A549 (cell line): ENCODE measurements at regions not wholly inside any gene's neighbourhood (a gene's known extent, or its start where the extent isn't known, plus 50 kb on each side); places are given as distances from the start of the nearest gene placed in this dataset.

Source experiments
- ATAC-seq, 2 experiments: fragments of 200-7000 bp in 1 of 2; fragments of >200 bp in 1 of 2; cut with Nextera tagmentation in 1 of 2; cut with Tn5 transposase in 1 of 2; 3 replicates each; pipeline versions ENCODE4 v1.8.0 to v1.9.1; 2018 to 2020; ENCODE audit warnings: mild to moderate bottlenecking in 1 of 2, moderate library complexity in 1 of 2
- CTCF ChIA-PET: fragments of 300-600 bp; sonication (Branson Sonifier 250); formaldehyde crosslinking; extraction: SDS; loops from one replicate; lab custom pipeline; 2021; ENCODE audit warnings: antibody characterized with exemption, inconsistent platforms; lab: Yijun Ruan, JAX
- POLR2A ChIA-PET: fragments of 350-600 bp; formaldehyde crosslinking; extraction: SDS; loops from one replicate; lab custom pipeline; 2021; ENCODE audit warnings: antibody characterized with exemption, inconsistent platforms; lab: Yijun Ruan, JAX
- DNase-seq, 2 experiments: peaks; one replicate each; pipeline versions ENCODE4 v3.0.0 to v3.0.0-alpha.2; 2011 to 2016; ENCODE audit warnings: low read depth in 1 of 2, low spot score in 1 of 2
- FAIRE-seq: peaks from 2 replicates; lab custom pipeline; 2011; peaks lifted over from hg19 to GRCh38; lab: Jason Lieb, UNC
- H3K27ac ChIP-seq, 2 experiments: fragments of >200 bp; sonication (Bioruptor Twin); formaldehyde crosslinking; 3 replicates each; pipeline ENCODE4 v1.5.1; 2016 to 2017
- H3K4me1 ChIP-seq: fragments of >200 bp; sonication (Bioruptor Twin); formaldehyde crosslinking; 3 replicates; pipeline ENCODE4 v1.6.1; 2016
- H3K4me2 ChIP-seq: fragments of >200 bp; sonication (Bioruptor Twin); formaldehyde crosslinking; 3 replicates; pipeline ENCODE4 v1.6.1; 2016
- H3K4me3 ChIP-seq: fragments of >200 bp; sonication (Bioruptor Twin); formaldehyde crosslinking; 3 replicates; pipeline ENCODE4 v1.5.1; 2016
- H3K9me3 ChIP-seq: fragments of >200 bp; sonication (Bioruptor Twin); formaldehyde crosslinking; 3 replicates; pipeline ENCODE4 v1.6.1; 2016
- CBX8 ChIP-seq: fragments of 200-600 bp; sonication (generic); IDR thresholded peaks from 2 replicates; pipeline ENCODE4 v1.6.1; 2016
- CEBPB ChIP-seq, 2 experiments: fragments of >200 bp in 1 of 2; sonication (Bioruptor Twin) in 1 of 2; formaldehyde crosslinking in 1 of 2; IDR thresholded peaks; 2 replicates each; pipeline ENCODE4 v1.6.1; 2012 to 2016
- CHD2 ChIP-seq: fragments of 150-350 bp; IDR thresholded peaks from 2 replicates; pipeline ENCODE4 v1.6.1; 2014; ENCODE audit warnings: low read length; ENCODE audit not compliant: partially characterized antibody
- EHF ChIP-seq: fragments of 250-450 bp; sonication (Bioruptor Pico); IDR thresholded peaks from 2 replicates; pipeline ENCODE4 v1.5.0; 2020; ENCODE audit warnings: mild to moderate bottlenecking
- EHMT2 ChIP-seq: fragments of 200-600 bp; sonication (generic); IDR thresholded peaks from 2 replicates; pipeline ENCODE4 v1.6.1; 2016; ENCODE audit warnings: antibody characterized with exemption, low read depth, mild to moderate bottlenecking, moderate library complexity
- ESRRA ChIP-seq: fragments of 150-350 bp; IDR thresholded peaks from 2 replicates; pipeline ENCODE4 v1.6.1; 2014; ENCODE audit warnings: mild to moderate bottlenecking, low read length, borderline replicate concordance
- FOSL2 ChIP-seq, 2 experiments: fragments of 450-650 bp in 1 of 2; fragments of >200 bp in 1 of 2; sonication (Bioruptor Twin) in 1 of 2; formaldehyde crosslinking; IDR thresholded peaks; 2 replicates each; pipeline versions ENCODE4 v1.5.0 to v1.6.1; 2016 to 2020; ENCODE audit warnings: mild to moderate bottlenecking in 1 of 2, moderate library complexity in 1 of 2
- GATA3 ChIP-seq: IDR thresholded peaks from 2 replicates; pipeline ENCODE4 v1.6.1; 2012; ENCODE audit warnings: borderline replicate concordance
- KDM5A ChIP-seq: fragments of 200-600 bp; sonication (generic); IDR thresholded peaks from 2 replicates; pipeline ENCODE4 v1.6.1; 2016; ENCODE audit warnings: antibody characterized with exemption, mild to moderate bottlenecking
- MAFK ChIP-seq: fragments of 450-650 bp; IDR thresholded peaks from 2 replicates; pipeline ENCODE4 v1.6.1; 2014; ENCODE audit not compliant: partially characterized antibody
- MYC ChIP-seq: IDR thresholded peaks from 2 replicates; pipeline ENCODE4 v1.6.1; 2012; ENCODE audit warnings: mild to moderate bottlenecking, inconsistent platforms, low read length, improper control_type of control experiment, borderline replicate concordance
- NFE2L2 ChIP-seq: fragments of 150-350 bp; conservative IDR thresholded peaks from 2 replicates; pipeline ENCODE4 v1.6.1; 2014; ENCODE audit warnings: low read length
- NPAS2 ChIP-seq: fragments of 250-450 bp; sonication (Bioruptor Pico); IDR thresholded peaks from 2 replicates; pipeline ENCODE4 v1.8.0; 2022; ENCODE audit warnings: mild to moderate bottlenecking, moderate library complexity, borderline replicate concordance
- PBX3 ChIP-seq: IDR thresholded peaks from 2 replicates; pipeline ENCODE4 v1.6.1; 2012
- REST ChIP-seq: fragments of 200-600 bp; sonication (generic); IDR thresholded peaks from 2 replicates; pipeline ENCODE4 v1.6.1; 2016; ENCODE audit warnings: antibody characterized with exemption, mild to moderate bottlenecking, moderate library complexity
- RFX5 ChIP-seq: fragments of 450-650 bp; IDR thresholded peaks from 2 replicates; pipeline ENCODE4 v1.7.1; 2014; ENCODE audit warnings: antibody characterized with exemption, mild to moderate bottlenecking, moderate library complexity
- SREBF2 ChIP-seq: fragments of 450-650 bp; IDR thresholded peaks from 2 replicates; pipeline ENCODE4 v1.6.1; 2014; ENCODE audit warnings: mild to moderate bottlenecking, moderate library complexity
- TP53 ChIP-seq: fragments of 250-450 bp; sonication (Bioruptor Pico); IDR thresholded peaks from 2 replicates; pipeline ENCODE4 v1.5.0; 2021; ENCODE audit warnings: mild to moderate bottlenecking, moderate library complexity
- ZFP36 ChIP-seq: fragments of 450-650 bp; IDR thresholded peaks from 2 replicates; pipeline ENCODE4 v1.6.1; 2014; ENCODE audit warnings: borderline replicate concordance; ENCODE audit not compliant: partially characterized antibody
- WGBS: methylation state at CpG from one replicate; pipeline ENCODE4 v1.1.6; 2017; ENCODE audit errors: missing lambda C conversion rate; 5-methylcytosine and 5-hydroxymethylcytosine counted together
- TF ChIP-seq, protein P1 (sequence below): fragments of >200 bp; sonication (Bioruptor Twin); formaldehyde crosslinking; IDR thresholded peaks from 3 replicates; pipeline ENCODE4 v1.5.1; 2016
- TF ChIP-seq, protein P2 (sequence below): IDR thresholded peaks from 2 replicates; pipeline ENCODE4 v1.6.1; 2012

- H3K4me2 ChIP-seq: no peak overlapping the region
- WGBS: 1% methylated on average over 4 of the region's 4 CpGs
- H3K27ac ChIP-seq: no peak overlapping the region
- ATAC-seq (no peak), DNase-seq (no peak)
- TF ChIP-seq MAFK: no peak
- no peak for TF ChIP-seq TP53 (CRISPR knock-in tag)
- no peak for TF ChIP-seq KDM5A
- TF ChIP-seq NPAS2 (CRISPR knock-in tag): no peak
- TF ChIP-seq ZFP36: no peak
- TF ChIP-seq PBX3: no peak
- no peak for TF ChIP-seq CEBPB (IDR thresholded peaks at IDR 0.05)
- TF ChIP-seq GATA3: no peak
- TF ChIP-seq EHMT2: no peak
- TF ChIP-seq CHD2: no peak
- no peak for TF ChIP-seq SREBF2
- TF ChIP-seq, protein P1, sequence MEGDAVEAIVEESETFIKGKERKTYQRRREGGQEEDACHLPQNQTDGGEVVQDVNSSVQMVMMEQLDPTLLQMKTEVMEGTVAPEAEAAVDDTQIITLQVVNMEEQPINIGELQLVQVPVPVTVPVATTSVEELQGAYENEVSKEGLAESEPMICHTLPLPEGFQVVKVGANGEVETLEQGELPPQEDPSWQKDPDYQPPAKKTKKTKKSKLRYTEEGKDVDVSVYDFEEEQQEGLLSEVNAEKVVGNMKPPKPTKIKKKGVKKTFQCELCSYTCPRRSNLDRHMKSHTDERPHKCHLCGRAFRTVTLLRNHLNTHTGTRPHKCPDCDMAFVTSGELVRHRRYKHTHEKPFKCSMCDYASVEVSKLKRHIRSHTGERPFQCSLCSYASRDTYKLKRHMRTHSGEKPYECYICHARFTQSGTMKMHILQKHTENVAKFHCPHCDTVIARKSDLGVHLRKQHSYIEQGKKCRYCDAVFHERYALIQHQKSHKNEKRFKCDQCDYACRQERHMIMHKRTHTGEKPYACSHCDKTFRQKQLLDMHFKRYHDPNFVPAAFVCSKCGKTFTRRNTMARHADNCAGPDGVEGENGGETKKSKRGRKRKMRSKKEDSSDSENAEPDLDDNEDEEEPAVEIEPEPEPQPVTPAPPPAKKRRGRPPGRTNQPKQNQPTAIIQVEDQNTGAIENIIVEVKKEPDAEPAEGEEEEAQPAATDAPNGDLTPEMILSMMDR: no peak
- TF ChIP-seq REST: no peak
- TF ChIP-seq EHF: no peak
- no peak for TF ChIP-seq NFE2L2
- TF ChIP-seq, all 56 proteins: peak for 0
- CTCF ChIA-PET: no interaction called here
- Histone ChIP-seq H3K4me1 (no peaks in the 10 kb centered on the region), H3K9me3 (no peaks in the 10 kb centered on the region), H3K4me3 (no peak overlapping the region)
- POLR2A ChIA-PET: no interaction called here
- FAIRE-seq: no peak
These were observed 521.6 kb downstream of the SNAPC1 start for GRCh38 chr14:62283837-62284236.

- FAIRE-seq (no peak), ATAC-seq (no peak), DNase-seq (no peak)
- TF ChIP-seq ESRRA (no peak), CBX8 (no peak), MYC (no peak)
- TF ChIP-seq, protein P2, sequence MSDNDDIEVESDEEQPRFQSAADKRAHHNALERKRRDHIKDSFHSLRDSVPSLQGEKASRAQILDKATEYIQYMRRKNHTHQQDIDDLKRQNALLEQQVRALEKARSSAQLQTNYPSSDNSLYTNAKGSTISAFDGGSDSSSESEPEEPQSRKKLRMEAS: no peak
- CTCF ChIA-PET: no interaction called here
- Histone ChIP-seq H3K27ac (no peak overlapping the region), H3K4me3 (no peak overlapping the region), H3K9me3 (no peaks in the 10 kb centered on the region), H3K4me1 (no peaks in the 10 kb centered on the region), H3K4me2 (no peak overlapping the region)
- 1% methylated on average over 3 of the region's 3 CpGs for WGBS
- POLR2A ChIA-PET: no interaction called here
These were observed 527.3 kb downstream of the SNAPC1 start for GRCh38 chr14:62289471-62289870.

DNA sequence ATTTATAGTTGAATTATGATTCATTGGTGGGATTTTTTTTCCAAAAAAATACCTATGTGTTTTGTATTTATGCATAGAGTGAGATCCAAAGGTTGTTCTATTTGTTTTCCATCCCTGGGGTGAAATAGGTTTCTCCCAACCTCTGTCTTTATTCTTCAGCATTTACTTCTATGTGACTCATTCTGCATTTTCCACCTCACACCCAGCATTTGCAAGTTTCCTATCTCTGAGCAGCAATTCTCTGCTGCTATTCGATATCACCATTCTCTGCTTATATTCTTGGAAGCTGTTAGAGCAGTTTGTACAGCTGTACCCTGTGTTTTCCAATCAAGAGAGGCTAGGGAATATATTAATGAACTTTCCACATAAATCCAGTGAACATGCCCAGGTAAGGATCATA is 538.9 kb downstream of the SNAPC1 start:
- ATAC-seq: no peak
- Histone ChIP-seq H3K27ac (no peak overlapping the region), H3K4me3 (no peak overlapping the region), H3K4me1 (no peaks in the 10 kb centered on the region), H3K4me2 (no peak overlapping the region), H3K9me3 (no peaks in the 10 kb centered on the region)
- WGBS: 6% methylated on average over 1 of the region's 1 CpG
- no peak for FAIRE-seq
- CTCF ChIA-PET: no interaction called here
- DNase-seq: no peak
- POLR2A ChIA-PET: no interaction called here
- TF ChIP-seq EHMT2: no peak
- TF ChIP-seq MAFK: no peak
- TF ChIP-seq RFX5: no peak
- TF ChIP-seq FOSL2 (IDR thresholded peaks at IDR 0.05): no peak
- no peak for TF ChIP-seq FOSL2 (CRISPR knock-in tag; IDR thresholded peaks at IDR 0.05)
